Erythroblast (primary cell): ENCODE measurements at regions not wholly inside any gene's neighbourhood (a gene's known extent, or its start where the extent isn't known, plus 50 kb on each side); places are given as distances from the start of the nearest gene placed in this dataset.

ENCODE experiments used
- GATA1 ChIP-seq: IDR thresholded peaks from 2 replicates; pipeline ENCODE4 v1.6.1; 2011; ENCODE audit warnings: low read depth, mild to moderate bottlenecking, control low read depth, low read length, moderate library complexity
- POLR2A ChIP-seq: IDR thresholded peaks from 2 replicates; pipeline ENCODE4 v1.6.1; 2011; ENCODE audit warnings: mild to moderate bottlenecking, low read length

DNA sequence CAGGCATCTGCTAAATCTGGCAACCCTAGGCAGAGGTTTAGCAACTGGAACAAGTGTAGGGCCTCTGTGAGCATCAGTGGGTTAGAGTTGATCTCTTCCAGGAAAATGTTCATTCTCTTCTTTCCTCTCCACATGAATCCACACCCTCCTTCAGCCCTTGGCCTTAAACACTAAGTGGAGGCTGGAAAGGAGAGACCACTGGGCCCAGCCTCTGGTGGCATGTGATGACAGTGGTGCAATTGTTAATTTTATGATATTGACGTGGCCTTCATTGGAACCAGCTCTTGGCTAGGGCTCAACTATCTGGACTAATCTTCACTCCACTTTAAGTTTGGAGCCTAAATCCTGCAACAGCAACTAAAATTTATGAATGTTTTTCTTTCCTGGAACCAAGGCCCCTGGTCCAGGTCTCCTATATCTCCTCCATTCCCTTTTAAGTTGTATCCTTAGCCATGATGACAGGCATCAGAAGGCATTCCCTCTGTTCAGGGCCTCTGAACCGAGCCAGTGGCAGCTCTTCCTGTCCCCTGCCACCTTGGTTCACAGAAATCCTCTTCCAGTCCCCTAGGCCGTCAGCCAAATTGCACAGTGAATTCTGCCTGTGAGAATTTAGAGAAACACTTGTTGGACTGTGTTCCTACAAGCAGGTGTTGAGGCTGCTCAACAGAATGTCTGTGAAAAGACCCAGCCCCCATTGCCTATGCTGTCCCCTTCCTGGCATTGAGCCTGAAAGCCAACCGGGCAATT is 132.2 kb downstream of the PSMG1 start:
- TF ChIP-seq POLR2A (no peak), GATA1 (no peak)
